B cell (primary cell): ENCODE measurements at regions not wholly inside any gene's neighbourhood (a gene's known extent, or its start where the extent isn't known, plus 50 kb on each side); places are given as distances from the start of the nearest gene placed in this dataset.

Experiments used
- ATAC-seq: fragments of 200-7000 bp; cut with Tn5 transposase; one replicate; pipeline ENCODE4 v1.10.0; 2021; ENCODE audit warnings: low read depth, mild to moderate bottlenecking, moderate number of reproducible peaks, moderate library complexity
- CTCF ChIA-PET: fragments of 350-600 bp; sonication (Branson Sonifier 250); formaldehyde crosslinking; loops from one replicate; lab custom pipeline; 2021; ENCODE audit warnings: antibody characterized with exemption, inconsistent platforms; lab: Charles Lee
- POLR2A ChIA-PET: fragments of 350-600 bp; sonication (Branson Sonifier 250); formaldehyde crosslinking; loops from one replicate; lab custom pipeline; 2021; ENCODE audit warnings: antibody characterized with exemption; lab: Charles Lee
- DNase-seq: peaks from one replicate; pipeline ENCODE4 v3.0.0; 2013
- H2AFZ ChIP-seq: 2 replicates; pipeline ENCODE4 v1.6.1; 2012; ENCODE audit warnings: mild to moderate bottlenecking, low read depth, low read length; ENCODE audit not compliant: insufficient read depth, poor library complexity, severe bottlenecking
- H3K27ac ChIP-seq, 2 donors: 1 replicate in 1 of 2; 2 replicates in 1 of 2; pipeline ENCODE4 v1.5.1; 2012 to 2013; ENCODE audit warnings: low read length in 2 of 2, mild to moderate bottlenecking in 2 of 2, moderate library complexity in 1 of 2
- H3K27me3 ChIP-seq, 4 experiments: fragments of 200-600 bp in 1 of 4; sonication (generic) in 1 of 4; replicated peaks in 1 of 4; 1 replicate in 2 of 4; 2 replicates in 2 of 4; pipeline versions ENCODE4 v1.6.1 to v1.7.0; 2013 to 2016; ENCODE audit warnings: low read length in 3 of 4, mild to moderate bottlenecking in 2 of 4, mixed read lengths in 1 of 4, moderate library complexity in 1 of 4; ENCODE audit not compliant: insufficient read depth in 4 of 4, control insufficient read depth in 3 of 4; ENCODE audit errors: control extremely low read depth in 1 of 4
- H3K36me3 ChIP-seq, 2 experiments: replicated peaks in 1 of 2; 1 replicate in 1 of 2; 2 replicates in 1 of 2; pipeline versions ENCODE4 v1.6.1 to v1.7.1; 2013; ENCODE audit warnings: low read length in 1 of 2; ENCODE audit not compliant: insufficient read depth in 2 of 2, control insufficient read depth in 1 of 2; ENCODE audit errors: control extremely low read depth in 1 of 2, extremely low read depth in 1 of 2
- H3K4me1 ChIP-seq, 2 donors: fragments of 200-600 bp in 1 of 2; sonication (generic) in 1 of 2; 1 replicate in 1 of 2; 2 replicates in 1 of 2; pipeline versions ENCODE4 v1.5.1 to v1.6.1; 2013 to 2017; ENCODE audit warnings: low read length in 2 of 2; ENCODE audit not compliant: control insufficient read depth in 2 of 2, insufficient read depth in 2 of 2
- H3K4me2 ChIP-seq: replicated peaks from 2 replicates; pipeline ENCODE3; 2012; ENCODE audit warnings: mild to moderate bottlenecking, low read depth, low read length; ENCODE audit not compliant: poor library complexity, severe bottlenecking
- H3K4me3 ChIP-seq, 5 experiments: fragments of 200-600 bp in 1 of 5; sonication (generic) in 1 of 5; 1 replicate in 3 of 5; 2 replicates in 2 of 5; pipeline versions ENCODE4 v1.5.1 to v1.7.0; 2011 to 2016; ENCODE audit warnings: low read length in 4 of 5, mild to moderate bottlenecking in 4 of 5, low read depth in 2 of 5, control low read depth in 1 of 5, moderate library complexity in 1 of 5; ENCODE audit not compliant: insufficient read depth in 1 of 5; ENCODE audit errors: control extremely low read depth in 1 of 5, extremely low read depth in 1 of 5
- H3K79me2 ChIP-seq: fragments of 200-600 bp; sonication (generic); one replicate; pipeline ENCODE4 v1.6.0; 2016; ENCODE audit warnings: low read length; ENCODE audit not compliant: control insufficient read depth, insufficient read depth
- H3K9ac ChIP-seq: fragments of 200-600 bp; sonication (generic); 2 replicates; pipeline ENCODE4 v1.6.1; 2017; ENCODE audit warnings: mild to moderate bottlenecking, low read length, moderate library complexity
- H3K9me3 ChIP-seq, 3 donors: one replicate each; pipeline versions ENCODE4 v1.6.1 to v1.7.1; 2013; ENCODE audit warnings: low read length in 2 of 3; ENCODE audit not compliant: control insufficient read depth in 2 of 3, insufficient read depth in 1 of 3; ENCODE audit errors: control extremely low read depth in 1 of 3
- H4K20me1 ChIP-seq: 2 replicates; pipeline ENCODE4 v1.6.0; 2012; ENCODE audit warnings: mild to moderate bottlenecking, low read length; ENCODE audit not compliant: insufficient read depth, control insufficient read depth, poor library complexity, severe bottlenecking
- H3K27ac Mint-ChIP-seq: one replicate; pipeline ENCODE4 v1.8.0; 2021; ENCODE audit warnings: mixed read lengths
- H3K27me3 Mint-ChIP-seq: one replicate; pipeline ENCODE4 v1.8.0; 2021; ENCODE audit warnings: mixed read lengths
- H3K4me1 Mint-ChIP-seq: one replicate; pipeline ENCODE4 v1.8.0; 2021; ENCODE audit warnings: mixed read lengths
- H3K4me3 Mint-ChIP-seq: one replicate; pipeline ENCODE4 v1.8.0; 2021; ENCODE audit warnings: mixed read lengths
- H3K9me3 Mint-ChIP-seq: one replicate; pipeline ENCODE4 v1.8.0; 2022; ENCODE audit warnings: mixed read lengths; ENCODE audit not compliant: insufficient read depth
- CTCF ChIP-seq: fragments of 200-600 bp; IDR thresholded peaks from one replicate; pipeline ENCODE4 v1.8.0; 2022; ENCODE audit warnings: antibody characterized with exemption, mild to moderate bottlenecking
- EZH2 ChIP-seq: IDR thresholded peaks from 2 replicates; pipeline ENCODE4 v1.6.1; 2012; ENCODE audit warnings: borderline replicate concordance, low read depth, mild to moderate bottlenecking, moderate library complexity, low read length; ENCODE audit not compliant: insufficient read depth, poor library complexity, severe bottlenecking
- WGBS: methylation state at CpG from one replicate; pipeline ENCODE4 v1.1.5; 2013; ENCODE audit warnings: missing lambda C conversion rate; ENCODE audit not compliant: insufficient coverage; 5-methylcytosine and 5-hydroxymethylcytosine counted together
- intact Hi-C: fragments of 100-400 bp; cut with micrococcal nuclease; formaldehyde crosslinking; loops from one replicate; pipeline ENCODE4 v1.10.0; 2022

- H3K4me1 ChIP-seq: no peaks in the 10 kb centered on the region
- no peak for DNase-seq
- WGBS: no CpG with 5 or more reads among the region's 1 CpG
- H3K9me3 Mint-ChIP-seq: no peaks in the 10 kb centered on the region
- no peaks in the 10 kb centered on the region for H3K27me3 ChIP-seq
- POLR2A ChIA-PET: no interaction called here
- no peaks in the 10 kb centered on the region for H3K36me3 ChIP-seq
- H3K4me3 Mint-ChIP-seq: no peak overlapping the region
- TF ChIP-seq EZH2 (no peak), CTCF (no peak)
- no peaks in the 10 kb centered on the region for H4K20me1 ChIP-seq
- CTCF ChIA-PET: no interaction called here
- no peaks in the 10 kb centered on the region for H3K4me1 Mint-ChIP-seq
- no peak overlapping the region for H3K27ac Mint-ChIP-seq
- H3K4me3 ChIP-seq: no peak overlapping the region
- ATAC-seq: no peak
- no peaks in the 10 kb centered on the region for H3K27me3 Mint-ChIP-seq
- no peaks in the 10 kb centered on the region for H3K9me3 ChIP-seq
- no peak overlapping the region for H3K9ac ChIP-seq
- intact Hi-C loops: no loop called here
- H3K4me2 ChIP-seq: no peak overlapping the region
- no peak overlapping the region for H2AFZ ChIP-seq
- H3K79me2 ChIP-seq: no peaks in the 10 kb centered on the region
- H3K27ac ChIP-seq: no peak overlapping the region
Measured at GRCh38 chr1:195019385-195019784, 1588.9 kb downstream of the KCNT2 start.

GRCh38 chr1:195012995-195013394 is 1595.2 kb downstream of the KCNT2 start:
- 75% methylated on average over 4 of the region's 5 CpGs for WGBS
- H3K27ac ChIP-seq: no peak overlapping the region
- intact Hi-C loops: no loop called here

More at GRCh38 chr1:195012995-195013394, 1595.2 kb downstream of the KCNT2 start:
- Histone ChIP-seq H3K4me2 (no peak overlapping the region), H3K79me2 (no peaks in the 10 kb centered on the region), H3K27me3 (no peaks in the 10 kb centered on the region), H3K4me3 (no peak overlapping the region), H4K20me1 (no peaks in the 10 kb centered on the region), H2AFZ (no peak overlapping the region), H3K9ac (no peak overlapping the region), H3K36me3 (no peaks in the 10 kb centered on the region), H3K9me3 (peaks cover 0 to 1% (median 0%) of the 10 kb centered on the region in 3 donors), H3K4me1 (no peaks in the 10 kb centered on the region)
- DNase-seq (no peak), ATAC-seq (no peak)
- no peaks in the 10 kb centered on the region for H3K4me1 Mint-ChIP-seq
- peaks cover 6% of the 10 kb centered on the region for H3K9me3 Mint-ChIP-seq
- TF ChIP-seq CTCF: no peak
- no peak for TF ChIP-seq EZH2
- ChIA-PET CTCF (no interaction called here), POLR2A (no interaction called here)
- no peak overlapping the region for H3K27ac Mint-ChIP-seq
- H3K27me3 Mint-ChIP-seq: no peaks in the 10 kb centered on the region
- no peak overlapping the region for H3K4me3 Mint-ChIP-seq
